Hematopoietic multipotent progenitor cell treated with erythropoietin and hydrocortisone succinate and interleukin-3 and kit ligand, for 4 days (in vitro differentiated cells): ENCODE measurements at regions not wholly inside any gene's neighbourhood (a gene's known extent, or its start where the extent isn't known, plus 50 kb on each side); places are given as distances from the start of the nearest gene placed in this dataset.

Experiments
- DNase-seq: peaks from one replicate; pipeline ENCODE4 v3.0.0-alpha.2; 2015

DNA sequence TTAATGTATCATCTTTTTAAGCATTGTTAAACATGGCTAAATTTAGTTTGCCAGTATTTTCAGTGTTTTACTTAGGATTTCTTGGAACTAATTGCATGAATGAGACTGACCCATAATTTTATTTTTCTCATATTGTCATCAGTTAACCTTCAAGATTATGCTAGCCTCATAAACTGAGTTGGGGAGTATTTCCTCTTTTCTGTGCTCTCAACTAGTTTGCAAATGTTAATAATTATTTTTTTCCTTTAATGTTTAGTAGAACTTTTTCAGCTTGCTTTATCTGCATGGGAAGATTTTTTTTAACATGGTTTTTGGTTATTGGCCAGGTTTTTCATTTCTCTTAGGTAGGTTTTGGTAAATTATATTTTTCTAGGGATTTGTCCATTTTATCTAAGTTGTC is 235.4 kb upstream of the SESN3 start:
- DNase-seq, result no peak

- no peak for DNase-seq
Measured at GRCh38 chr11:95465887-95466286, 234.9 kb upstream of the SESN3 start.

- no peak for DNase-seq
Measured at GRCh38 chr11:95461858-95462257, 230.9 kb upstream of the SESN3 start.

DNA sequence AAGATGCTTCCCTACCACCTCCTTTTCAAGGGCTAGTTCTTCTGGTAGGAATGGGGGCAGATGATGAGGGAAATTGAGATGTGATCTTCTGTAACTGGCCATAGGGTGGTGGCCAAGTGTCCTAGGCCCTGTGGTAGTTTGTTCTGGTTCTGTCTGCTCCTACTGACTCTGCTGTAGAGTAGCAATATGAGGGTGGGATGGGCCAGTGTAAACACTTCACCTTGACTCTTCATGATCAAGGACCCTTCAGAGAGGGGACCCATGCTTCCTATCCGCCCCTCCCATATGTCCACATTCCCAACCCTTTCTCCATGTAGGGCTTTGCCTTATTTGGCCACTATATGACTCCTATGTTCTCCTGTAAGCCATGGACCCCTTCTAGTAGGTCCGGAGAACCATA is 230.3 kb upstream of the SESN3 start:
- no peak for DNase-seq

- DNase-seq, result no peak
Measured at GRCh38 chr11:95459291-95460042, 228.5 kb upstream of the SESN3 start.

GRCh38 chr11:95456714-95457491 is 225.9 kb upstream of the SESN3 start:
- no peak for DNase-seq

- no peak for DNase-seq
Measured at GRCh38 chr11:95455228-95455970, 224.4 kb upstream of the SESN3 start.

DNA sequence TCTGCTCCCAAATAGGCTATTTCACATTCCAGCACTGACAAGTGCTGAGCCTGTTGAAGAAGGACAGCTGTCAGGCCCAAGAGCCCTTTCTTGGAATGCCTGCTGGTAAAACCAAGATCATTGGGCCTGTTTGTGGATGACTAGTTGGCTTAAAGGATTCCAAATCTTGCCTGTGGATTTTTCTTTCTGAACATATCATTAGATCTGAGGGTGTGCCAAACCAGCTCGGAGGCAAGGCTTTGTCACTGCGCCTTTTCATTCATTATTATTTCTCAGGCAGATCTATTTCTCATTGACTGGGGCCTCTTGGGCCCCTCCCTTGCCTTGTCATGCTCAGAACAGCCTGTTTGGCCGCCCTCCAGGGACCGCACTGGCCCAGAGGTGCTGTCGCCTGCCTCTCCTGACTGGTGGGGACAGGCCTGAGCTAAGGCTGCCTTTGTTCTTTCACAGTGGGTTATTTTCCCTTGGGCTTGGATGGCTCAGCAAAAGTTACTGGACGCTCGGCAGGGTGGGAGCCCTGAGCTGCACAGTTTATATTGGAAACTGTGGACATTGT is 222.7 kb upstream of the SESN3 start:
- DNase-seq, result peak; percentile 76

GRCh38 chr11:95451682-95452081 is 220.7 kb upstream of the SESN3 start:
- peak; percentile 13 for DNase-seq

DNA sequence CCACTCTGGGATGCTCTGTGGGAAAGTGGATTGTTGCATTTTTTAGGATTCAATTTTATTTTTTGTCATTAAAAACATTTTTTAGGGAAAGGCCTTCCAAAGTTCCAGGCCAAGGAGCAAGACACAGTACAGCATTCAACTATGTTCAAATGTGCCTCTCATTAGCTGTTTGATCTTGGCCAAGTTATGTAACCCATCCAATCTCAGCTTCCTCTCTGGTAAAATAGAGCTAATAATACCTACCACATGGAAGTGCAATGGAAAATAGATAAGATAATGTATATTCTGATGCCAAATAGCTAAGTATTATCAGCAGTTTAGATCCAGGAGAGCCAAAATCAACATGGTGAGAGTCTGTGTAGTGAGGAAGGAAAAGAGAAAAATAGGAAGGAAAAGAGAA is 220.3 kb upstream of the SESN3 start:
- no peak for DNase-seq

GRCh38 chr11:95450547-95451123 is 219.6 kb upstream of the SESN3 start:
- peak; percentile 69 for DNase-seq

DNA sequence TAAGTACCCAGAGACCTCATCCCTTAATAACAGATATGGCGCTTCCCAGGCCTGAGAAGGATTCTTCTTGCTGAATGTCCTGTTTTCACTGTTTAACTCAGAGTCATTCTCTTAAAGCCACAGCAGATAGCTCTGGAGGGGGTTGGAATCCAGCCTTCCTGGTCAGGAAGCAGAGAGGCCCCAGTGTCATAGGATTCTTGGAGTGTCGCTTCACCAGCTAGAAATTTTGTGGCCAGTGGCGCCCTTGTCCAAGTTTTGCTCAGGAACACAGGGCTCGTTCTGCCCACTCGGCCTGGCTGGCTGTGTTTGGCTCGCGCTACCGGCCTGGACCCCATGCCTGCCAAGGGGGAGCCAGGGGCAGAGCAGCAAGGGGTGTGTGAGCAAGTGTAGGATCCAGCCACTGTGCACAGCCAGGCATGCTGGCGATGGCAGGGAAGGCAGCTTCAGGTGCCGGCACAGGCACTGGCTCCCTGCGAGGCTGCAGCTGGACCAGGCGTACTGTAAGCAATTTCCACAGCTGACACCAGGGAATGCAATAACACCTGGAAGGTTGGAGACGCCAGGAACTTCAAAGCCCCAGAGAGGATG is 214.8 kb upstream of the SESN3 start:
- no peak for DNase-seq

GRCh38 chr11:95444309-95445241 is 213.6 kb upstream of the SESN3 start:
- DNase-seq, result no peak

DNA sequence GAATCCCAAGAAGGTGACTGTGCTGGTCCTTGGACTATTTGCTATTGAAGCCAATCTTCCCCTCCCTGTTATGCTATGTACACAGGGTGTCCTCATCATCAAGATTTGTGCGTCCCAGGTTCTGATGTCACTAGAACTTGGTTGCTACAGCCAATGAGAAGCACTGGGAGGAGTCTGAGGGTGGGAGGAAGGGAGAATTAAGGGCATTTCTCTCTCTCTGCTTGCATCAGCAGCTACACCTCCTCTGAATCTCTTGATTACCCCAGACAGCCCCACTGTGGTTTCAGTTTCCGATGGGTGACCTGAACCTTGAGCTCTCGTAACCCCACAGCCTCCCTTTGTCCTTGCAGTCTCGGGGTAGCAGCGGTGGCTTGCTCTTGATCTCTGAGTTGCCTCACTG is 212.4 kb upstream of the SESN3 start:
- no peak for DNase-seq

- DNase-seq, result no peak
Measured at GRCh38 chr11:95442531-95443050, 211.6 kb upstream of the SESN3 start.

DNA sequence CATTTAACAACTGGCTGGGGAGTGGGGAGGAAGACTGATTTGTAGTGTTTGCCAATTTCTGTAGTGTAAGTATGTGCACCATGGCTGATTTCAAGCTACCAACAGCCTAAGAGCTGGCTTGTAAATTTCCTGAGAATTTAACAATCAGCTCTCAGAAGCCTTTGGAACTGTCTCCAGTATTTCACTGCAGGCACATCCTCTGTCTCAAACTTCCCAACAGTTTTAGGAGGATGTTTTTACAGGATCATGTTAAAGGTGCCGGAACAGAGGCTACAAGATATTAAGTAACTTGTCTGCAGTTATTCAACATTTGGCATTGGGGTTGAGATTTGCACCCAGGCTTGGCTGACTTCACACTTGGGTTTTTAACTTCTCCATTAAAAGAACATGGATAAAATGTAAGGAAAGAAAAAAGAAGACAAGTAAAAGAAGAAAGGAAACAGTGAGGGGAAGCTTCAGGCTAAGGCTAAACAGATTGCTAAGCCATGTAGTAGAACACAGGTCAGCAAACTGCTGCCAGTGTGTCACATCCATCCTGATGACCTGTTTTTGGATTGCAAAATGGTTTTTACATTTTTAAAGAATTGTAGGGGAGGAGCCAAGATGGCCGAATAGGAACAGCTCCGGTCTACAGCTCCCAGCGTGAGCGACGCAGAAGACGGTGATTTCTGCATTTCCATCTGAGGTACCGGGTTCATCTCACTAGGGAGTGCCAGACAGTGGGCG is 204.8 kb upstream of the SESN3 start:
- no peak for DNase-seq

GRCh38 chr11:95435192-95435591 is 204.2 kb upstream of the SESN3 start:
- DNase-seq, result no peak

GRCh38 chr11:95434489-95435057 is 203.6 kb upstream of the SESN3 start:
- DNase-seq, result peak; percentile 78

DNA sequence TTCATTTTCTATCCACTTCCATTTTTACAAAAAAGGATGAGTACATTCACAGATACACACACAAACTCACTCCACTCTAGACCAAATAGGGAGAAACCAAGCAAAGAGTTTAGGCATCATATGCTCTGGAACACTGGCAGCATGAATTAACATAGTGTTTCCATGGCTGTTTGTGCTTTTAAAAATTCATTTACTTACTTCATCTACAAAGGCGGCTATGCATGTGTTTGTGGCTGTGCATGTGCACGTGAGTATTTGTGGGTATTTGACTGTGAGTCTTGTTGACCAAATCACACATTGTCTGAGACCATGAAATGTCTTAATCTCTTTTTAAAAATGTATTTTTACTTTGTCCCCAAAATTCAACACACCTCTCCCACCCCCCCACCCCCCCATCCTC is 203.0 kb upstream of the SESN3 start:
- DNase-seq, result no peak
